MM.1S (cell line): ENCODE measurements at regions not wholly inside any gene's neighbourhood (a gene's known extent, or its start where the extent isn't known, plus 50 kb on each side); places are given as distances from the start of the nearest gene placed in this dataset.

Experiments used
- EZH2 ChIP-seq: fragments of 300-600 bp; sonication (generic); optimal IDR thresholded peaks from 2 replicates; pipeline ENCODE3; 2017; ENCODE audit warnings: low read depth, mild to moderate bottlenecking, antibody characterized with exemption, low read length, mixed read lengths
- TF ChIP-seq, protein P1 (sequence below): fragments of 300-600 bp; sonication (generic); IDR thresholded peaks from 2 replicates; pipeline ENCODE4 v1.5.1; 2016; ENCODE audit warnings: antibody characterized with exemption, low read length, mixed read lengths

DNA sequence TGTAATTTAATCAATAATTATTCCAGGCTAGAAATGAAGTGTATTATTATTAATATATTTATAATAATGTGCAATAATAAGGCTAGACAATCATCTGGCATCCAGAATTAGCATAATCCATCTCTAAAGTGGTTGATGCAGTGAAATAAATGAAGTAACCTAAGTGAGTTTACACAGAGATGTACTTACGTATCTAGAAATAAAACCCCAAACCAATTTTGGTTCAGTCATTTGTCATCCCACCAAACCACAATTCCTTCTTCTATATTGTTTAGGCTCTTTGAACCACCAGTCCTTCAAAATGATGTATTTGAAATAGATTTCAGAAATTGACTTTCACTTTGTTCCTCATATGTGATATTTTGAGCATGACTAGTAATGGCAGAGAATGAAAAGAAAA lies 247.6 kb upstream of the MIR17HG start:
- TF ChIP-seq, protein P1, sequence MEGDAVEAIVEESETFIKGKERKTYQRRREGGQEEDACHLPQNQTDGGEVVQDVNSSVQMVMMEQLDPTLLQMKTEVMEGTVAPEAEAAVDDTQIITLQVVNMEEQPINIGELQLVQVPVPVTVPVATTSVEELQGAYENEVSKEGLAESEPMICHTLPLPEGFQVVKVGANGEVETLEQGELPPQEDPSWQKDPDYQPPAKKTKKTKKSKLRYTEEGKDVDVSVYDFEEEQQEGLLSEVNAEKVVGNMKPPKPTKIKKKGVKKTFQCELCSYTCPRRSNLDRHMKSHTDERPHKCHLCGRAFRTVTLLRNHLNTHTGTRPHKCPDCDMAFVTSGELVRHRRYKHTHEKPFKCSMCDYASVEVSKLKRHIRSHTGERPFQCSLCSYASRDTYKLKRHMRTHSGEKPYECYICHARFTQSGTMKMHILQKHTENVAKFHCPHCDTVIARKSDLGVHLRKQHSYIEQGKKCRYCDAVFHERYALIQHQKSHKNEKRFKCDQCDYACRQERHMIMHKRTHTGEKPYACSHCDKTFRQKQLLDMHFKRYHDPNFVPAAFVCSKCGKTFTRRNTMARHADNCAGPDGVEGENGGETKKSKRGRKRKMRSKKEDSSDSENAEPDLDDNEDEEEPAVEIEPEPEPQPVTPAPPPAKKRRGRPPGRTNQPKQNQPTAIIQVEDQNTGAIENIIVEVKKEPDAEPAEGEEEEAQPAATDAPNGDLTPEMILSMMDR: no peak
- no peak for TF ChIP-seq EZH2
